GM21528 (cell line): ENCODE measurements at regions not wholly inside any gene's neighbourhood (a gene's known extent, or its start where the extent isn't known, plus 50 kb on each side); places are given as distances from the start of the nearest gene placed in this dataset.

Experiments
- ATAC-seq: cut with Tn5 transposase; IDR thresholded peaks from one replicate; pipeline ENCODE4 v1.9.1; 2021; ENCODE audit warnings: mild to moderate bottlenecking, moderate library complexity; ENCODE audit not compliant: unreplicated experiment, low FRiP score

DNA sequence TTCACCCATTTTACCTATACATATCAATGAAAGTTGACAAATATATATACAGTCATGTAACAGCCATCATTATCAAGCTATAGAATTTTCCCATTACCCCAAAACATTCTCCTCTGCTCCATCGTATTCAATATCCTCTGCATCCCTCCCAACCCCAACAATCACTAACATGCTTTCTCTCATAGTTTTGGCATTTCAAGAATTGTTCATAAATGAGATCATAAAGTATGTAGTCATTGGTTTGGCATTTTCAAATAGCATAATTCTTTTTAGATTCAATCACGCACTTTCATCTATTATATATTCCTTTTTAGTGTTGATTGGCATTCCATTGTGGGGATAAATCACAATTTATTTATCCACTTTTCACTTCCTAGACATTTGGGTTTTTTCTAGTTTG, 866.0 kb upstream of the TMEM132C start:
- ATAC-seq: no peak

DNA sequence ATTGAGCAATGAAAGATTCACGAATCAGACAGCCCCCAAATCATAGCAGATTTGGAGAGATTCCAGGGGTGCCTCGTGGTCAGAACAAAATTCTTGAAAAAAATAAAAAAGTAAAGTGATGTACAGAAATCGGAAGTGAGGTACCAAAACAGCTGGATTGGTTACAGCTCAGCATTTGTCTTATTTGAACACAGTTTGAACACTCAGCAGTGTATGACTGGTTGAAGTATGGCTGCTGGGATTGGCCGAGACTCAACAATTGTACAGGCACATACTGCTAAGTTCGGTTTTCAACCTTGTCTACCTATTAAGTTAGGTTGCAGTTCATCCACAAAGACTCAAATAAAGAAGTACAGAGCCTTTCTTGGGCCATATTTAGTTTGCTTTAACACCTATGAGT, 865.4 kb upstream of the TMEM132C start:
- ATAC-seq: no peak

DNA sequence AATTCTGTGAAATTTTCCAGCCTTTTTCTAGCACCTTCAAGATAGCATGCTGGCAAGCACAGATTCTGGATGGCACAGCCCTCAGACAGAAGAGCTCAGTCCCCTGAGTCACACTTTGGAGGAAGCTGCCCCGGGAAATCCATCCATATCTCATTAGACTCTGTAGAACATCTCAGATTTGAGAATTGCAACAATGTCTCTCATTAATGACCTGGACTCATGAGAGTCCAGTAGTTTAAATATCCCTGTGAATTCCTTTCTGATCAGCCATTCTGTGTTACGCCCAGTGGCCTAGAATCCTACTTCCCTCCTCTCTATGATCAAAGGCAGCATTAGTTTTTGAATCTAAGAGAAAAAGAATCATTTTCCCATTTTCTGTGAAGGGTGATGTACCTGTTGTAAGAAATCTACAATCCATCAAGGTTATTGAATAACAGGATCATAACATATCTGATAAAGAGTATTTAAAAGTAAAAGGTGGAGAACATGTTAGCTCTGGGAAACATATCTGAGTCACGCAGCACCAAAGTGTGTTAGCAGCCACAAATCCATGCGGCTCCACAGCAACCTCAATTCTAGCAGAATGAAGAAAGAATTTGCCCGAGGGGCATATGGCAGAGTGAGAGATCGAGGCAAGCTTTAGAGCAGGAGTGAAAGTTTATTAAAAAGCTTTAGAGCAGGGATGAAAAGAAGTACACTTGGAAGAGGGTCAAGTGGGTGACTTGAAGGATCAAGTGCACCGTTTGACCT, 855.6 kb upstream of the TMEM132C start:
- no peak for ATAC-seq

DNA sequence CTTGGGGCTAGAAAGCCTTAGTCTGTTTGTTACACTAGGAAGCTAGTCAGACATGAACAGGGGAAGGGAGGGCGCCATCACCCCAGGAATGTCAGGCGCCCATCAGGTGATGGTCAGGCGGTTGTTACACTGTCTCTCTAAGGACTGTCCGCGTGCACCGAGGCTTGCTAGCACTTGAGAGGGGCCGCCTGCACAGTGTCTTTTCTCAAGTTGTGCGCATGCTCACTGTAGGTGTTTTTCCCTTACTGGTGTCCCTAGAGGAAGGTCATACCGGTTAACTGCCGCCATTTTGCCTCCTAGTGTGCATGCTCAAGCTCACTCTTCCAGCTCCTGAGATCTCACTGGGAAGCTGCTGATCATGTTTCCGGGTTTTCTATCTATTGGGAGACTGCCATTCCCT, 855.0 kb upstream of the TMEM132C start:
- no peak for ATAC-seq

DNA sequence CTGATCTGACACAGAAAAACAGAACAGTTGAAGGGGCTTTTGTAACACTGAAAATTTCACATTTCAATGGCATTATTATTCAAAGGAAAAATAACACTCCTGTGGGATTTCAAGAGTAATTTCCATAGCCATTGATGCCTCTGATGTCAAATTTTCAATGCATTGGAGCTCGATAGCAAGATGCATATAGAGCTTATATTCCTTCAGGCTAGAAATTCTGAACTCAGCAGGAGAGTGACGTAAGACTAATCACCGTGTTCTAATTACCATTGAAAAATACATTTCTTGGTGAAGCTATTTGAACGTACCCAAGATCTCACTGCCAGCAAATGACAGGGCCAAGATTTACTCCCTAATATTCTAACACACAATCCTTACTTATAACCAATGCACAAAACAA, 854.1 kb upstream of the TMEM132C start:
- ATAC-seq: no peak

DNA sequence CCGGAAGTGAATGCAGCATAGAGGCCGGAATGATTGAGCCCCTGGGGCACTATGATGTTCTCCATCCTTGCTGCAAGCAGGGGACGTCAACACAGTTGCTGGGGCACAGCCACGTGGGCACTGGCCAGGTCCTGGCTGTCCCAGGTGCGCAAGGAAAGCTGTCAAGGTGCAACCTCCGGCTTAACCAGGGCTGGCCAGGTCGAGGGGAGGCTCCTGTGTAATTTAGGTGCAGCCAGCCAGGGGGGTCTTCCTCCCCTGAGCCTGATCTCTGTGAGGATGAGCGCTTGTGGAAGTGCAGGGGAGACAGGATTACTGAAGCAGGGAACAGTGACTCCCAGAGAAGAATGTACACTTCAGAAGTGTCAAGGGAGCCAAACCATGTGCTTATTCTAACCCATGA, 852.8 kb upstream of the TMEM132C start:
- no peak for ATAC-seq

DNA sequence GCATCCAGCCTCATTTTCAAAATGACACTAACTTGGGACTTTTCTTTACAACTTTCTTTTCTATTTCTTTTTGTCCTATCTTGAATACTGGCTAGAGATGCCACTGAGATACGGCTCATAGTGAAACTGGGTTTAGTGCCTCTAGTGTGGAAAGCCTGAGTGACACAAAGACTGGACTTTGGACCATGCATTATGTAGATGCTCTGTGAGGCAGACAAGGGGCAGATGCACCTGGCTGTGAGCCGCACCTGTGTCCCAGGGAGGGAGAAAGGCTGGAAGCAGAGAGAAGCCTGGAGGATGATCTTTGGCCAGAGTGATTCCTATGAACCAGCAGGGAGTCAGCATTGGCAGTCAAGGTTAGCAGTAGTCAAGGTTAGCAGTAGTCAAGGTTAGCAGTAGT, 852.3 kb upstream of the TMEM132C start:
- no peak for ATAC-seq

DNA sequence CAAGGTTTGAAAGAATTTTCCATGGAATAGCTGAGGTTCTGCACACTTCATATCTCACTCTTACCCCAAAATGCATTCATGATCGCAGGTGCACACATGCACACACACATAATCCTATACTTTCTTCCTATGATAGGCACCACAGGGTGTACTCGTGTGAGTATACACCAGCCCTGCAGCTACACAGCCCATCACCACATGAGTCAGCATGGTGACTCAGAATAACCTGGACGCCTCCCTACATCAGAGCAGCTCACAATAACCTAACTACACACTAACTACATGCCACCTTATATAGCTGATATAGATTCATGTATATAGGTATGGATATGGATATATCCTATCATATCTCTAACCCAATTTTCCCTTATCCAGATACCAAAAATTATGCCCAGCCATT, 850.2 kb upstream of the TMEM132C start:
- ATAC-seq: no peak

DNA sequence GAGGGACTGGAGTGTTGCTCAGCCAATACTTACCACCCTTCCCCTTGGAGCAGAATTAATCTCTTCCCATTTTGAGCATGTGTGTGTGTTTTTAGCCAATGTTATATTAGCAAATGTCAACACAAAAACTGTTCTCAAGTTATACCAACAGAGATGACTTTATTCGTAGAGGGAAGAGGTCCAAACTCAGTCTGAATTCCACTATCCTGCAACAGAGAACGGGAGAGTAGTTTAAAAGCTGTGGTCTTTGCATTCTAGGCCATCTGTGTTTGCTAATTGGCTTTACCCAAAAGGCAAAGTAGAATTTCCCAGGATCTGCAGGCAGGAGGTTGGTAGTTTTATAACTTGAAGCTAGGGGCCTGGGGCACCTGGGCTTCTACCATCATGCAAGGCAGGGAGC, 847.9 kb upstream of the TMEM132C start:
- no peak for ATAC-seq

DNA sequence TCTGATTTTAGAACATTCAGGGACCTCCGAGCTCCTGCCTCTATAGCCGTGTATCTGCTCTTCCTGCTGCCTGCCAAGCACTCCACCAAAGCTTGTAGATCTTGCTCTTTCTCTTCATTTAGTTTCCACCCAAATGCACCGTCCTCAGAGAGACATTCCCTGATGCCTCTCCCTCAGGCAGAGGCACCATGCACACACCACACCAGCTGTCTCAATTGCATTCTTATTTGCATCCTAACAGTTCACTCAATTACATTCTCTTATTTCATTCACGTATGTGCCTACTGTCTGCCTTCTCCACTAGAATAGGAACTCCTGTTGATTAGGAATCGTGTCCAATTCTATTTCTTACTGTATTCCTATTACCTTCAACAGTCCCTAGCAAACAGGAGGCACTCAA, 845.4 kb upstream of the TMEM132C start:
- no peak for ATAC-seq

DNA sequence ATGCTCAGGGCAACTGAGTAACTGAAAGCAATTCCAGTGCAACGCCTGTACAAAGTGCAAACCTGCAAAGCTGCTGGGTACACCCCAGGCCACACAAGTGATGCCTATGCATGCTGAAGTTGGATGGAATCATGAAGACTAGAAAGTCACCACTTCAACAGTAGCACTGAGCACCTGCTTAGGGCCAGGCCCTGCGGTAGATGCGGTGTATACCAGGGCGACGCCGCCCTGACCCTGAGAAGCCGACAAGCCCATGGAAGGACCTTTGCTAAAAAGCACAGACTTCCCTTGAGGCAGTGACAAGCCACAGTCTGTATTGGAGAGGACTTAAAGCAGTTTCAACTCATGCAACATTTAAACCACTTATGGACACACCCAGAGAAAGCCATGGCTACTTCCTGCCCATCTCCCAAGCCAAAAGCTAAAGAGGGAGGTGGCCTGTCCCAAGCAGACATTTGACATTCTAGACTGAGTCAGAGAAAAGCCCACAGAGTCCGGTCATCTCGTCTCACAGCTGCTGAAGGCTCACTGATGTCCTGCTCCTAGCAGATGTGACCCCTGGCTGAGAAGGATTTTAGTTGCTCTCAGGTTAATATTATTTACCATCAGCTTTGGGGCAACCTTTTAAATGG, 843.9 kb upstream of the TMEM132C start:
- no peak for ATAC-seq

DNA sequence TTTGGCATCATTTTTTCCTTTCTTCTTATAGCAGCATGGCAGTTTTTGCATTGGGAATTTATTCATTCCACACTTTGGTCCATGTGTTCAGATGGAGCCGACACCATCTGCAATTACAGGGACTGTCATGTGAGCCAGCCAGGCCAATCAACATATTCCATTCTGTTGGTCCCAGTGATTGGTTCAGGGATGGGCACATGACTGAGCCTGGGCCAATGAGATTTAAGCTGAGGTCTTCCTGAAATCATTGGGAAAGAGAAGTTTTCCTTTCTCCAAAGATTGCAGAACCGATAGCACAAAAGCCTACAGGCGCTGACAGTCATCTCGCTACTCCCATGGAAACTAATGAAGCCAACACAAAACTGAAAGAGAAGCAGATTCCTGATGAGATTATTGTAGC, 841.5 kb upstream of the TMEM132C start:
- ATAC-seq: no peak

DNA sequence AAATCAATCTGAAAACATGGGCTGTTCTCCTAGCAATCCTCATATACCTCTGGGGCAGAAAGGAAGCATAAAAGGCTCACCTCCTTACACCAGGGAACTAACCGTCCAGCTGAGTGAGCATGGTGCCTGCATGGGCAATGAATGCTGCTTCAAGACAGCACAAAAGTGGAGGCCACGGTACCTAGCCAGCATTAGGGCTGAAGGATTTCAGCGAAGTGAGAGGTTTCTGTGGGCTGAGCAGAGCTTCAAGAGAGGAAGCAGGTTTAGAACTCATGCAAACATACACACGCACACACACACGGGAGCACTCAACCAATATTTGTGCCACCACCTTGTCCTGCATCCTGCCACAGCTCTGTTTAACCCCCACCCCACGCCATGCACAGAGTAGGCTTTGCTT, 838.5 kb upstream of the TMEM132C start:
- no peak for ATAC-seq

DNA sequence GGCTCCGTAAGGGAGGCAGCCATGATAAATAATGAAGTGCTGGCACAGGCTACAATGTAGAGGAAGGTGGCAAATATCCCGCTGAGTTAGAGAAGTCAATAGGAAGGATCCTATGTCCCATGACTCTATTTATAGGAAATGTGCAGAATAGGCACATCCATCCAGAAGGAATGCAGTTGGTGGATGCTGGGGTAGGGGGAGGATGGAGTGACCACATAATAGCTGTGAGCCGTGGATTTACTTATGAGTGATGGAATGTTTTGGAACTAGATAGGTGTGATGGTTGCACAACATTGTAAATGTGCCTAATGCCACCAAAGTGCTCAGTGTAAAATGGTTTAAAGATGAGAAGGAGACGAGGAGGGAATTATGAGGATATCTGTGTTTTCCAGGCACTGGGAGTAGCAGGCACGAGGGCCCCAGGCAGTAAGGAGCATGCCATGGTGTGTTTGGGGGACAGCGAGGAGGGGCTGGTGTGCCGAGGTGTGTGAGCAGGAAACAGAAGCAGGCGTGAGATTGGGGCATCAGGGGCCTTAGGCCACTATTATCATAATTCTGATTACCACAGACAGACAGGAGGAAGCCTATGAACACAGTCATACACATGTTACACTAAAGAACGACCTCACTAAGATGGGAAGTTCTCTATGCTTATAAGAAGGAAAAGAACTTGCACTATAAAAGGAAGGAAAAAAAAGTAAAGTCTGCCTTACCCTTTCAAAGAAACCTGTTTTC, 837.3 kb upstream of the TMEM132C start:
- no peak for ATAC-seq

DNA sequence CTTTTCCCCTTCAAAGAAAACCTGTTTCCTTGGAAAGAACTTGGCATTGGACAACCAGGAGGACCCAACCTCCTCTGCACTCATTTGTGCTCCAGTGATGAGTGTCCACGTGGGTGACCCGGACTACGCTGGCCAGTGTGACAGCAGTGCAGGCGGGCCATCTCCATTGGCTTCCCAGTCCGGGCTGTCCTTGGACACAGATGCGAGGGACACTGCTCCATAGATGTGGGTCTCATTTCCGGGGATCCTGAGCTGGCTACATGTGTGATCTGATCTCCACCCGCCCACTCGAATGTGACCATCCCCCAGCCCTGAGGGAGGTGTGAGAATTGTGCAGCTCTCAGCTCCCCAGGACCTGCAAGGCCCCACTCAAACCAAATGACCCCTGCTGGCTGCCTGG, 836.6 kb upstream of the TMEM132C start:
- ATAC-seq: no peak

DNA sequence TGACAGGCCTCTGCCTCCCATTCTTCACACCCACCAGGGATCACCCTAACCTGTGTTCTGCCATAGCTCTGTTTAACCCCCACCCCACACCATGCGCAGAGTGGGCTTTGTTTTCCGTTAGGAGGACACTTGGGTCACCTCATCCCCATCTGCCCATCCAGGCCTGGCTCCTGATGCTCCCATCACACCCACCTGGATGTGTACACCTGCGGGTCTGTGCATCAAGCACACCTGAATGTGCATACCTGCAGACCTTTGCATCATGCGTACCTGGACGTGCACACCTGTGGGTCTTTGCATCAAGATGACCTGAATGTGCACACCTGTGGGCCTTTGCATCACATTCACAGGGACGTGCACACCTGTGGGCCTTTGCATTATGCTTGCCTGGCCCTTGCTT, 835.8 kb upstream of the TMEM132C start:
- no peak for ATAC-seq

DNA sequence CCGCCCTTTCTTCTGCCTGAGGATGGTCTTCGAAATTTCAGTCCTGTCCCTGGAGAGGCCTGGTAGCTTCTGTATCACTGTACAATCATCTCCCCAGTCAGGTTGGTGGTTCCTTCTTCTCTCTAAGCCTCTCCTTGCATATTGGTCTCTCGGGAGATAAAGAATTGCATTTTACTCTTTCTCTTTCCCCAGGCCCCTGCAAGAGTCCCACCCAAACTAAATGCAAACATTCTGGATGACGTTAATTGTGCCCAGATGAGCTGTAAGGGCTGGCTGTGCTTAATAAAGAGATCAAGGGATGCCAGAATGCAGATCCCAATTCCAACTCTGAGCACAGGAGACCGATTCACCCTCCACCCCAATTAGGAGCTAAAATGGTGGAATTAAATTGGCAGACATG, 835.4 kb upstream of the TMEM132C start:
- no peak for ATAC-seq

DNA sequence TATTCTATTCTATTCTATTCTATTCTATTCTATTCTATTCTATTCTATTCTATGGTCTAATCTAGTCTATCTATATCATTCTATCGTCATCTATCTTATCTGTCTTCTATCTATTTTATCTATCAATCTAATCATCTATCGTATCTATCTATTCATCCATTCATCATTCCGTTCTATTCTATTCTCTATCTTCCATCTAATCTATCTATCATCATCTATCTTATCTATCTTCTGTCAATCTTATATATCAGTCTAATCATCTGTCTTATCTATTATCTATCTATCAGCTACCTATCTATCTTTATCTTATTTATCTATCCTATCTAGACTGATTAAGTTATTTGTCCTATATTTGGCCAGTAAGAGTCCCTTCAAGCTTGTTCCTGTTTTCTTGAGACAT, 831.5 kb upstream of the TMEM132C start:
- no peak for ATAC-seq

DNA sequence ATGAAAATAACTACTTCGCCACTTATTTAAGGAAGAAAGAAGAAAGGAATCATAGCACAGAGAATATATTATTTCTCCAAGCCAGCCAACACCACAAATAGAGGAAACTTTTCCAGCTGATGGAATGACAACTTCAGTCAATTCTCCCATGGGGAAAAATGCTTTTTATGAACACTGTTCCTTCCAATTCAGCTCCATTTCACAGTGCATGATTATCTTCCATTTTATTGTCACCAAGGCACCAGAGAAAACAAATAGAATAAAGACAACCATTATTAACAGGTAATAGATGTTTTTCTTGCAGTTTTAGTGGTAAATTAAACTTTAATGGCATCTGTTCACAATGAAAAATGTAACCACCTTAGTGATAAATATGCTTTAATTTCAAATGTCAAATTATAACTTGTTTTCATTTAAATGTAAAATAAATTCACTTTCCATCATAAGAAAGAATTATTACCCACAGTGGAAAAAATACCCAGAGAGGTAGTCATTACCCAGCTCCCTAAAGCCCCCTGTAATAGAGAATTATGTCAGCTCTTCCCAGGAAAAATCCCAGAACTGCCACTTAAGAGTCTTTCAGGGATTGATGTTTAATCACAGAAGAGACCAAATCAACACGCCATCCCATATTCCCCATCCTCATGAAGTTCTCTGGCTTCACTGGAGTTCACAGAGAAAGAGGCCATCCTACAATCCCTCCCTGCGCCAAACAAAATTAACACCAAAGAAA, 828.3 kb upstream of the TMEM132C start:
- no peak for ATAC-seq

DNA sequence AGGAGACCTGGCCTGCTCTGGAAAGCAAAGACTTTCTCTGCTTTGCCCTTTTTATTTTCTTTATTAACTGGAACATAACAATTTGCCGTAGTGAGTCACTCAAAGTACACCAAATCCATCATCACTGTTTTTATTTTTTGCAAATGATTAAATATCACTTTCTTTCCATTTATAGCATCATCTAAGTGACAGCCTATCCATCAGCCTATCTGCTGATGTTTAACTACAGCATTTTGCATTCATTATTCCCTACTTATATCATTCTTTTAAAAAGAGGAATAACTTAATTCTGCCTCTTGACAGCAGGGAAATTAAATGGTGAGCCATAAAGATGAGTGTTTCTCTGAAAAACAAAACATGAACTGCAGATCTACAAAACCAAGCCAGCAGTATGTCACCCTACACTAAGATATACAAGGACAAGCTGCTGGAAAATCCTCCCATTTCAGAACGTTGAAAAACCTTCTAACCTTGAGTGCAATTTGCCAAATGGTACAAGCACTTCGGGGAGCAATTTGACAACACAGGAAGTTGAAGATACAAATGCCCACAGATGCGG, 821.3 kb upstream of the TMEM132C start:
- ATAC-seq: no peak

DNA sequence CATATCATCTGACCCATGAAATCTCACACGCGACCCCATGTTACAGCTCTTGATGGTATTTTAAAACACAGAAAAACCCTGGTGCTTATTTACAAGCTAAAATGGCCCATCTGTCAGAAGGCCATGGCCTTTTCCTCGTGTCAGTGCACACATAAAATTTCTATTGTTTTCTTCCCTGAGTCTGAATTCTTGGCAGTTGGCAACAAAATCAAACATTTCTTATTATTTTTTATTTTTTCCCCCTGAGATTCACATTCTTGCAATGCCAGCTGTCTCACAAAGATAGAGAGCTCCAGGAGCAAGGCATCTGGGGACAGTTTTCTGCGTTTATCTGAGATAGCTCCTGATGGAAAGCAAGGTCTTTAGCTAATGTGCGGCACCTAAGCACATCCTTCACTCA, 818.1 kb upstream of the TMEM132C start:
- no peak for ATAC-seq
